ENCODE measurements at regions not wholly inside any gene's neighbourhood (a gene's known extent, or its start where the extent isn't known, plus 50 kb on each side); places are given as distances from the start of the nearest gene placed in this dataset.

DNA sequence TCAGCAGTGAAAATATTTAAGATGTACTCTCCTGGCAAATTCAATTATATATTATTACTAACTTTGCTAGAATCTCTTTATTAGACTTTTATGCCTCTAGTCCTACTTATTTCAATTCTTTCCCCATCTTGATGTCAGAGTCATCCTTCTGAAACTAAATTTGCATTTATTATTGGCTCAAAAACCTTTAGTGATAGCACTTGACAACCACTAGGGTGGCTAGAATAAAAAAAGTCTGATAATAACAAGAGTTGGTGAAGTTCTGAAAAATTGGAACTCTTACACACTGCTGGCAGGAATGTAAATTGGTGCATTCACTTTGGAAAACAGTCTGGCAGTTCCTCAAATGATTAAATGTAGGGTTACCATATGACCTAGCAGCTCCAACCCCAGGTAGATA, 73.8 kb downstream of the LSMEM1 start:
- DNase-seq (no peak), ATAC-seq (no peak)
- Histone ChIP-seq H3K4me1 (no peaks in the 10 kb centered on the region), H3K27me3 (ENCODE audit: insufficient read depth in 3 of 3, low read length in 2 of 3) (no peaks in the 10 kb centered on the region), H3K36me3 (ENCODE audit: insufficient read depth in 1 of 2, low read depth in 1 of 2) (no peaks in the 10 kb centered on the region), H3K27ac (no peak overlapping the region), H3K4me3 (no peak overlapping the region), H3K9me3 (no peaks in the 10 kb centered on the region)
- TF ChIP-seq, protein P1, sequence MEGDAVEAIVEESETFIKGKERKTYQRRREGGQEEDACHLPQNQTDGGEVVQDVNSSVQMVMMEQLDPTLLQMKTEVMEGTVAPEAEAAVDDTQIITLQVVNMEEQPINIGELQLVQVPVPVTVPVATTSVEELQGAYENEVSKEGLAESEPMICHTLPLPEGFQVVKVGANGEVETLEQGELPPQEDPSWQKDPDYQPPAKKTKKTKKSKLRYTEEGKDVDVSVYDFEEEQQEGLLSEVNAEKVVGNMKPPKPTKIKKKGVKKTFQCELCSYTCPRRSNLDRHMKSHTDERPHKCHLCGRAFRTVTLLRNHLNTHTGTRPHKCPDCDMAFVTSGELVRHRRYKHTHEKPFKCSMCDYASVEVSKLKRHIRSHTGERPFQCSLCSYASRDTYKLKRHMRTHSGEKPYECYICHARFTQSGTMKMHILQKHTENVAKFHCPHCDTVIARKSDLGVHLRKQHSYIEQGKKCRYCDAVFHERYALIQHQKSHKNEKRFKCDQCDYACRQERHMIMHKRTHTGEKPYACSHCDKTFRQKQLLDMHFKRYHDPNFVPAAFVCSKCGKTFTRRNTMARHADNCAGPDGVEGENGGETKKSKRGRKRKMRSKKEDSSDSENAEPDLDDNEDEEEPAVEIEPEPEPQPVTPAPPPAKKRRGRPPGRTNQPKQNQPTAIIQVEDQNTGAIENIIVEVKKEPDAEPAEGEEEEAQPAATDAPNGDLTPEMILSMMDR (IDR thresholded peaks at IDR 0.05) = no peak
- intact Hi-C loops (cut with DNase I) = loop anchor here in 1 of 2 donors (10.0 kb wide), 1 partner anchor 860 kb away; no protein-coding TSS in a partner anchor

DNA sequence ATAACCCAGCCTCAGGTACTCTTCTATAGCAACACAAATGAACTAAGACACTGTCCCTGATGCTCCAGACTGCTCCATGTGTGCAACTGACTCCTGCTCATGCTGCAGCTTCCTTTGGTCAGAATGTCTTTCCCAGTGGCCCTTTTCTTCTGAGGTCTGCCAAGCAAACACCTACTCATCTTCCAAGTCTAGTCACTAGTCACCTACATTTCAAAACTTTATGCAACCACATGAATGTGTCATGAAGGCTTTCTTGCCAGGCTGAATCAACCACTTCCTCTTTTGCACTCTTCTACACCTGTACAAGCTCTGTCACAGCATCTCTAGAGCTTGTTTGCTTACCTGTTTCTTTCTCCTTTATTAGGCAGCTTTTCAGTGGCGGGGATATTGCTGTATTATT, 75.8 kb downstream of the LSMEM1 start:
- Histone ChIP-seq H3K27ac (no peak overlapping the region), H3K4me1 (no peaks in the 10 kb centered on the region), H3K27me3 (ENCODE audit: insufficient read depth in 3 of 3, low read length in 2 of 3) (no peaks in the 10 kb centered on the region), H3K9me3 (no peaks in the 10 kb centered on the region), H3K4me3 (no peak overlapping the region), H3K36me3 (ENCODE audit: insufficient read depth in 1 of 2, low read depth in 1 of 2) (no peaks in the 10 kb centered on the region)
- DNase-seq (no peak), ATAC-seq (no peak)
- TF ChIP-seq, protein P1 (IDR thresholded peaks at IDR 0.05) = no peak
- intact Hi-C loops (cut with DNase I) = loop anchor here in 1 of 2 donors (10.0 kb wide), 1 partner anchor 858 kb away; no protein-coding TSS in a partner anchor
- 85 to 95% (median 89%) methylated on average over 1 of the region's 1 CpG for WGBS, 3 donors

DNA sequence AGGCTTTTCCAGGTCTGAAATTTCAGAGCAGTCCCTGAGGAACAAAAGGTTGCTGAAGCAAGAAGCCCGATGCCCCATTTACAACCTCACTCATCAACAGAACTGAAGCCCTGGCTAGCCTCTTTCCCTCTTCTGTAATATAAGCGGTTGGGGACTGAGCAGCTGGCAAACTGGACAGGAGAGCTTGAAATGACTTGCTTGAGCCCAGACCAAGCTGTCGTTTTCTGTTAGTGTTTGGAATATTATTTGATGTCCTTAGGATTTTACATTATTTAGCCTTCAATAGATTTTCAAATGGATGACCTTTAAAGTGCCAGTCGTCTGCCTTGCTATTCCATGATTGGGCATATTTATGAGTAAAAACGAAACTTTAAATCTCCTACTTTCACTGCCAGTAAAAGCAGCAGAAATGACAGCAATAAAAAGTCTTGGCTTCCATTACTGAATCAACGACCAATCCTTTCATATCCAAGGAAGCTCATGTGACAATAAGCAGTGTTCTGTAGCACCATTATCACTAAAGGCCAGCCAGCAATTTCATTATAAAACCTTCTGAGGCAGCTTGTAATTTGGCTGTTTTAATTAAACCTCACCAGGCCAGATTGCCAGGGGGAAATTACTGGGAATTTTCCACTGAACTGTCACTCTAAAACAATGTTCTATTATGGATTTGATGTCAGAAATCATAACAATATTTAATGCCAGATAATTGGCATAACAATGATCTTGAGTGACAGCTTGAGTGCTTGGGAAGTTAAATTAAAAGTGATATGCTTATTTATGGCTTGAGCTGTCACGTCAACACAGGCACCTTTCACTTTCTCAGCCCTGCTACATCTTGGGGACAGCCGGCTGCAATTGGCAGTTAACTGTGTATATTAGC, 85.9 kb downstream of the LSMEM1 start:
- intact Hi-C loops (cut with DNase I) = no loop called here
- no peaks in the 10 kb centered on the region for H3K9me3 ChIP-seq
- ATAC-seq = peak; percentile 48 to 89 (median 67)
- TF ChIP-seq, protein P1 (IDR thresholded peaks at IDR 0.05) = no peak
- no peak for DNase-seq
- no peaks in the 10 kb centered on the region for H3K27me3 ChIP-seq (ENCODE audit: insufficient read depth in 3 of 3, low read length in 2 of 3)
- WGBS, 3 donors = 10 to 20% (median 10%) methylated on average over 8 of the region's 8 CpGs
- peak overlapping the region; percentile 50 for H3K4me3 ChIP-seq
- no peaks in the 10 kb centered on the region for H3K36me3 ChIP-seq (ENCODE audit: insufficient read depth in 1 of 2, low read depth in 1 of 2)
- H3K4me1 ChIP-seq = peaks cover 11% of the 10 kb centered on the region
- H3K27ac ChIP-seq = peak overlapping the region; percentile 65

DNA sequence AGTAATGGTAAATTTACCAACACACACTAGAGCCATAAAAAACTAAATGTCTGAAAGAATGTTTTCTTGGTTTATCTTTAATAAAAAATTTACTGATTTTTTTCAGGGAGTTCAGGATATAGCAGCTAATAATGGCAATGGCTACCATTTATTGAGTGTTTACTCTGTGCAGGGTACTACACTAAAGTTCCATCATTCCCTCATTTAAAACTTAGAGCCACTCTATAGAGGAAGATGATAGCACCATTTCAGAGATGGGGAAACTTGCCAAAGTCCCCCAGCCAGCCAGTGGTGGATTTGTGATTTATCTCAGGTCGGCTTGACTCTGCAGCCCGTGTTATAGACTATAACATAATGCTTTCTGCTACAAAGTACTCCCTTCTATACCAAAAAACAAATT, 86.6 kb downstream of the LSMEM1 start:
- WGBS, 3 donors = 35 to 55% (median 39%) methylated on average over 2 of the region's 2 CpGs
- Histone ChIP-seq H3K27me3 (ENCODE audit: insufficient read depth in 3 of 3, low read length in 2 of 3) (no peaks in the 10 kb centered on the region), H3K27ac (peak overlapping the region; percentile 65), H3K9me3 (no peaks in the 10 kb centered on the region), H3K36me3 (ENCODE audit: insufficient read depth in 1 of 2, low read depth in 1 of 2) (no peaks in the 10 kb centered on the region), H3K4me1 (peaks cover 11% of the 10 kb centered on the region), H3K4me3 (peak overlapping the region; percentile 50)
- intact Hi-C loops (cut with DNase I) = no loop called here
- TF ChIP-seq, protein P1 (IDR thresholded peaks at IDR 0.05) = no peak
- DNase-seq = no peak
- ATAC-seq = peak in 1 of 4 donors; percentile 33
